HEK293T (cell line): ENCODE measurements at regions not wholly inside any gene's neighbourhood (a gene's known extent, or its start where the extent isn't known, plus 50 kb on each side); places are given as distances from the start of the nearest gene placed in this dataset.

Experiments used
- BHLHE40 ChIP-seq: fragments of 450-650 bp; IDR thresholded peaks from 2 replicates; pipeline ENCODE4 v1.6.1; 2016; ENCODE audit warnings: mild to moderate bottlenecking, moderate library complexity, borderline replicate concordance
- SP1 ChIP-seq: fragments of 450-650 bp; IDR thresholded peaks from 2 replicates; pipeline ENCODE4 v1.6.1; 2017
- TARDBP ChIP-seq: fragments of 450-650 bp; IDR thresholded peaks from 2 replicates; pipeline ENCODE4 v1.6.1; 2016

DNA sequence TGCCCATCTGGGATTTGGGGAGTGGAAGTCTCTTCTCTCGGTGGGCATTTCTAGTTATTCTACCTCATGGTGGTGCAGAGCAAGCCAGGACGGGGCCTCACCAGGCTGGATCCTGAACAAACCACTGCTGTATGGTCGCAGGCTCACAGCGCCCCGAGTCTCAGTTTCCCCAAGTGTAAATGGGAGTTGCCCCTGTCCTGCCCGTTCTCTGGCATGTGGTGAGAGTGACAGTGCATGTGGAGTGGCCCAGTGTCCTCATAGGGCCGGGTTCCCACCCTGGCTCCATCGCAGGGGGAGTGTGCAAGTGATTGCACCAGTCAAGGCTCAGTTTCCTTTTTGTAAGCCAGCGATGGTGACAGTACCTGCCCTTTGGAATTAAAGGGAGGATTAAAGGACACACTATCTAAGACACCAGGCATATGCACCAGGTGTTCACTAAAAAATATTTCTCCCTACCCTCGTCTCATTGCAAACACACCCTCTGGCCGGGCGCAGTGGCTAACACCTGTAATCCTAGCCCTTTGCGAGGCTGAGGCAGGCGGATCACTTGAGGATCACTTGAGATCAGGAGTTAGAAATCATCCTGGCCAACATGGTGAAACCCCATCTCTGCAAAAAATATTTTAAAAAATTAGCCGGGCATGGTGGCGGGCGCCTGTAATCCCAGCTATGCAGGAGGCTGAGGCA is 173.3 kb upstream of the MYCN start:
- TF ChIP-seq BHLHE40 (no peak), SP1 (no peak), TARDBP (no peak)
